HCT116 (cell line): ENCODE measurements at regions not wholly inside any gene's neighbourhood (a gene's known extent, or its start where the extent isn't known, plus 50 kb on each side); places are given as distances from the start of the nearest gene placed in this dataset.

Experiments used
- CTCF ChIP-seq, 3 experiments: fragments of 200-600 bp in 1 of 3; sonication (generic) in 1 of 3; IDR thresholded peaks in 2 of 3; conservative IDR thresholded peaks in 1 of 3; 2 replicates each; pipeline ENCODE4 v1.5.1; 2012 to 2017; ENCODE audit warnings: low read depth in 2 of 3, low read length in 2 of 3, antibody characterized with exemption in 1 of 3, borderline replicate concordance in 1 of 3, control low read depth in 1 of 3, mild to moderate bottlenecking in 1 of 3, mixed read lengths in 1 of 3, mixed run types in 1 of 3, moderate library complexity in 1 of 3; ENCODE audit not compliant: insufficient read depth in 1 of 3
- EZH2 ChIP-seq: fragments of 200-600 bp; sonication (generic); IDR thresholded peaks from 2 replicates; pipeline ENCODE4 v1.6.1; 2017; ENCODE audit warnings: antibody characterized with exemption, mixed run types
- SP1 ChIP-seq: IDR thresholded peaks from 2 replicates; pipeline ENCODE4 v1.6.1; 2012; ENCODE audit warnings: low read depth

- no peak for TF ChIP-seq CTCF (IDR thresholded peaks at IDR 0.05 in 2 of 3, conservative IDR thresholded peaks at IDR 0.05 in 1 of 3; ENCODE audit: borderline replicate concordance in 1 of 3, insufficient read depth in 1 of 3, low read depth in 2 of 3, low read length in 2 of 3)
- TF ChIP-seq SP1: no peak
- TF ChIP-seq EZH2: no peak
Measured at GRCh38 chr16:64167936-64168335, 953.9 kb downstream of the CDH11 start.
